A204.1 (cell line): ENCODE measurements at regions not wholly inside any gene's neighbourhood (a gene's known extent, or its start where the extent isn't known, plus 50 kb on each side); places are given as distances from the start of the nearest gene placed in this dataset.

ENCODE experiments used
- FAIRE-seq: peaks from 2 replicates; lab custom pipeline; 2012; peaks lifted over from hg19 to GRCh38; lab: Jason Lieb, UNC

- FAIRE-seq: no peak
Measured at GRCh38 chr11:19472679-19473078, 231.9 kb upstream of the E2F8 start.

DNA sequence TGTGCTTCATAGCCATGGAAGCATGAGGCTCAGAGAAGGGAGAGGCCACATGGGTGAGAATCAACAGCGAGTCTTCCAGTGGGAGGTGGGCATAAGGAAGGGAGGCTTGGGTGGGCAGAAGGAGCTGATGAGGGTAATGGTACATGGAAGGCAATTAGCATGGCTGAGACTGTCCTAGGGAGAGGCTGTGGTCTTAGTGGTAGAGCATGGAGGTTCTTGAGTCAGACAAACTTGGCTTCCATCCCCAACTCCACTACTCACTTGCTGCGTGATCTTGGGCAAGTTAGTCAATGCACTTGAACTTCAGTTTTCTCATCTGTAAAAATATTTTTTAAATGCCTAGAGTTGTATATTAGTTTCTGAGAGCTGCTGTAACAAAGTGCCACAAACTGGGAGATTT lies 227.2 kb upstream of the E2F8 start:
- no peak for FAIRE-seq

DNA sequence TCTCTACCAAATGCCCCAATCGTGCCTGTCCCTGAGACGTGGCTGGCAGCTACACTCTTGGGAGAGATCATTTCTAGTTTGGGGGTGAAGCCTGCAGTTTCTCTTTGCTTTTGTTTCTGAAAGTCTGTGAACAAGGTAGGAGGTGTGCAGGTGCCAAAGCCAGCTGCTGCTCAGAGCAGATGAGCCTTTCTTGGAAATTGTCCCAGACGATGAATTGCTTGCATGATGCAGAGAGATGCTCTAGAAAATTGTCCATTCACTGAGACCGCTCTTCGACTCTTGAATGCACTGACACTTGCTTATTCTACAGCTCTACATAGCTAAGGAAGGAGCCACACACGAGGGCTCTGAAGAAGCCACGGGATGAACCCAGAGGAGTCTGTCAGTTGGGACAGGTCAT lies 225.6 kb upstream of the E2F8 start:
- FAIRE-seq: no peak

DNA sequence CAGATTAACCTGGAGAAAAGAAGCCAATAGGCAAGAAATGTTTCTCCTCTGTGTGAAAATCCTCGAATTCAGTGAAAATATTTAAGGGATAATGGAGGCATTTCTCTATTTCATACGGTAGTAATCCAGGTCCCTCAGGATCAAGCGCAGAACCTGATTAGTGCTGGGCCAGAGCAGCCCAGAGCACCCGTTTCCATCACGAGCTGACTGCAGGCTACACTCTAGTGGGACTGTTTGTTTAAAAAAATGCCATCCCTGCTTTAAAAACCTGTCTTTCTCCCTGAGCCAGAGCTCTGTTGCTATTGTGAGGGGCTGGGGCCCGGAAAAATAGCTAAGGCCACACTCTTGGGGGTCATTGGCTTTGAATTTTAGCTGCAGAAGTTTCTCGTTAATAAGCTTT lies 223.2 kb upstream of the E2F8 start:
- FAIRE-seq: no peak

GRCh38 chr11:19460718-19461405 lies 220.1 kb upstream of the E2F8 start:
- FAIRE-seq: no peak

- no peak for FAIRE-seq
Measured at GRCh38 chr11:19459240-19459639, 218.5 kb upstream of the E2F8 start.

DNA sequence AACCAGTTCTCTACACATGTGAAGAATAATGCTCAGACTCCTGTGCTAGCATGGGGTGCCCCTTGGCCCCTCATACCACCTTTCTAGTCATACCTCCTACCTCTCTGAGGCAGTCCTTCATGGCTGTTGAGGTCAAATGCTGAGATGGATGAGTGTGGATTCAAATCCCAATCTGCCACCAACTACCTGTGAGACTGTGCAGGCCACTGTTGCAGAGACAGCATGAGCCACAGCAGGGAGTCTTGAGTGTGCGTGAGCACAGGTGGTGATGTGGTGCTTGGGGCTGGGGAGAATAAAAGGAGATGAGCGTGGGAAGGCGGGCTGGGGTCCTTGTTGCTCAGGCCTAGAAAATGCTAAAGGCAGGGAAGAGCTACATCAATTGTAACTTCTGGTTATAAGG lies 218.0 kb upstream of the E2F8 start:
- FAIRE-seq: no peak

DNA sequence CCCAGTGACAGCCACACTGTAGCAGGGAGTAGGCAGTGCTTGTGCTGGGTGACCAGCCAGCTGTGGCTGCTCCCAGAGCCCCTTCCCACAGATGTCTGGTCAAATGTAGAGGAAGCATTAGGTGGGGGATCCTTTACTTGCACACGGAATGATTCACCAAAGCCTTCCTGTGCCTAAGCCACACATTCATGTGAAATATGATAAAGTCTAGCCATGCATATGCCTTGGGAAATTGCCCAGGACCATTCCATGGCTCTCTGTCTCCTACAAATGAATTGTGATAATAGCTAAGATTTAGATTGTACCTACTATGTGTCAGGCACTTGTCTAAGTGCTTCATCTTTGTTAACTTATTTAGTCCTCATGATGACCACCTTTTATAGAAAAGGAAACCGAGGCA lies 217.5 kb upstream of the E2F8 start:
- no peak for FAIRE-seq

DNA sequence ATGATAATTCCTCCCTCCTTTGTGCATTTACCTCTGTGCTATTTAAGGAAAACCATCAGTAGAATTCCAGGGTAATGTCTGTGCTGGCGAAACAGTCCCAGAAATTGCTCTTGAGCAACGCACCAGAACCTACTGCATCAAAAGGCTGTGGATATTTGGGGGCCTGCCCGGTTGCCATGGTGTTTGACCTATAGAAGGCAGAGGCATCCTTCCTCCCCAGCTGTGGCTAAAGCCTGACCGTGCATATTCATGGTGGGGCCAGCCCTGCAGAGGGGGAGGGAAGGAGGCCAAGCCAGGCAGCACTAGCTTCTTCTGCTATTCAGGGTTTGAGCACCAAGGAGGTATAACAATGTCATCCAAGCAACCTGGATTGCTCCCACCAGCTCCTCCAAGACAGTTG lies 215.0 kb upstream of the E2F8 start:
- no peak for FAIRE-seq

- FAIRE-seq: no peak
Measured at GRCh38 chr11:19453651-19454257, 213.0 kb upstream of the E2F8 start.

DNA sequence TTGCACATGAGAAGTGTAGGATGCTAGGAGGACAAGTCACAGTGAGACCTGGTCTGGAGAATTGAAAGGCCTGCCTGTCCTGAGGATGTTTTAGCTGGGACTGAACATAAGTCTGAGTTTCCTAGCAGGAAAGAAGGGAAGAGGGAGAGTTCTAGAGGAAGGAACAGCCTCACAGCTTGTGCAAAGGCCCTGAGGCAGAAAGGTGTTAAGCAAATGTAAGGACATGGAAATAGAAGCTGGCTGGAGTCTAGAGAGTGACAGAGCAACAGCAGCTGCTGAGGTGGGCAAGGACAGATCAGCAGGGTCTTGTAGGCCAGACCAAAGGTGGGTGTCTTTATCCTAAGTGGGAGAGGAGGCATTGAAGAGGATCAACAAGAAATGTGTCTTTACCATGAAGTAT lies 210.9 kb upstream of the E2F8 start:
- FAIRE-seq: no peak

DNA sequence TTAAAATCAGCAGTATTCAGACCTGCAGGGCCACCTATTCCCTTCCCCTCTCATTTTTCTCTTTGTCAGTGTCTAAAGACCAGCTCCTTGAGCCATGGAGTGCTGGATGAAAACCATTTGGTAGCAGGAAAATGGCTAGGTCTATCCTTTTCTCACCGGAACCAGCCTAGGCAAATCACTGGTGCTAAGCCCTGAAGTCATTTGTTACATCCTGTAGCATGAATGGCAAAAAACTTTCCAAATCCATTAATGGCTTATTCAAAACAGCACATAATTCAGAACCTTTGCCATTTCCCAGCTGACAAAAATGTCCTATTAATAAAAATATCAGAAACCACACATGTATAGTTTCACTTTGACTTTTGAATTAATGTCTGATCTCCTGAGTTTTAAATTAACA lies 209.5 kb upstream of the E2F8 start:
- no peak for FAIRE-seq

DNA sequence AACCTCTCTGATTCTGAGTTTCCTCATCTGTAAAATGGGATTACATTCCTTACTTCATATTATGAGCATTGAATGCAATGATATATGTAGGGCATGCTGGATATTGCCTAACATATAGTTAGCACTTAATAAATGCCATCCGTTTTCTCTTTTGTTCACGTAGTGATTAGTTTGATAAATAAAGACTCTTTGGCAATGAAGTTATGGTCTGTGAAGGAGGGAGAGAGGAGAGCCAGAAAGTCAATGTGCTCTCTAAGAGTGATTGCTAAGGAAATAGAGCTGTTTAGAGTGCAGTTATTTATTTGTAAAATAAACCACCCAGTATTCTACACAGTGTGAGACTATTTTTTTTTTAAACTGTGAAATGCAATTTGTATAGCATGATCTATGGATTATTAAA lies 207.9 kb upstream of the E2F8 start:
- no peak for FAIRE-seq

DNA sequence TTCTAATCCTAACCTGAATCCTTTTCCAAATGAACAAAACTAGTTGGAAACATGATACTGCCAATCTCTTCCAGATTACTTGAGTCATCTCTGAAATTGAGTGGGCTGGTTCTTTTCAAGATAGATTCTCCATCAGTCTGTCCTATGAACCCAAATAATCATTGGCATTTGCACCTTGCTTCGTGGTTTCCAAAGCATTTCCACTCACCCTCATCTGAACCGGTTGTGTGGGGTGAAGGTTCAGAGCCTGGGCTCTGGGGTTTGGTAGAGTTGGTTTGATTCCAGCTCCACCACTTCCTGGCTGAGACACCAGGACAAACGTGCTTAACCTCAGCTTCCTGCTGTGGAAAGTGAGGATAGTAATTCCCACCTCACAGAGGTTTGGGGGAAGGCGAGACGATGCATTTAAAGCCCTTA lies 206.4 kb upstream of the E2F8 start:
- FAIRE-seq: no peak

DNA sequence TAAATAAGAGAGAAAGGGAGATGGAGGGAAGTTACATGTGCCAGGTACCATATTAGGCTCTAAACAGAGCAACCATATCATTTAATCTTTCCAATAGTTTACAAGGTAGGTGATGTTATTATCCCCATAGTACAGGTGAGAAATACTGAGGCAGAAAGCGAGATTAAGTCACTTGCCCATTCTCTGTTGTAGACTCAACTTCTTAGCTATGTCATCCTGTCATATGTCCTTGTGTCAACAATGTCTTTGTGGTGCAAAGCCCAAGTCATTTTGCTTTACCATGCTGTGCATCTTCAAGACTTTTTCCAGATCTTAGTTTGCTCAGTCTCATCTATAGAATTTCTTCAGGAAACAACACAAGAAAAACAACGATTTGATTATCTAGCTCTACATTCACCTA lies 205.0 kb upstream of the E2F8 start:
- no peak for FAIRE-seq

GRCh38 chr11:19444231-19444630 lies 203.5 kb upstream of the E2F8 start:
- no peak for FAIRE-seq

- FAIRE-seq: no peak
Measured at GRCh38 chr11:19442554-19442910, 201.8 kb upstream of the E2F8 start.

DNA sequence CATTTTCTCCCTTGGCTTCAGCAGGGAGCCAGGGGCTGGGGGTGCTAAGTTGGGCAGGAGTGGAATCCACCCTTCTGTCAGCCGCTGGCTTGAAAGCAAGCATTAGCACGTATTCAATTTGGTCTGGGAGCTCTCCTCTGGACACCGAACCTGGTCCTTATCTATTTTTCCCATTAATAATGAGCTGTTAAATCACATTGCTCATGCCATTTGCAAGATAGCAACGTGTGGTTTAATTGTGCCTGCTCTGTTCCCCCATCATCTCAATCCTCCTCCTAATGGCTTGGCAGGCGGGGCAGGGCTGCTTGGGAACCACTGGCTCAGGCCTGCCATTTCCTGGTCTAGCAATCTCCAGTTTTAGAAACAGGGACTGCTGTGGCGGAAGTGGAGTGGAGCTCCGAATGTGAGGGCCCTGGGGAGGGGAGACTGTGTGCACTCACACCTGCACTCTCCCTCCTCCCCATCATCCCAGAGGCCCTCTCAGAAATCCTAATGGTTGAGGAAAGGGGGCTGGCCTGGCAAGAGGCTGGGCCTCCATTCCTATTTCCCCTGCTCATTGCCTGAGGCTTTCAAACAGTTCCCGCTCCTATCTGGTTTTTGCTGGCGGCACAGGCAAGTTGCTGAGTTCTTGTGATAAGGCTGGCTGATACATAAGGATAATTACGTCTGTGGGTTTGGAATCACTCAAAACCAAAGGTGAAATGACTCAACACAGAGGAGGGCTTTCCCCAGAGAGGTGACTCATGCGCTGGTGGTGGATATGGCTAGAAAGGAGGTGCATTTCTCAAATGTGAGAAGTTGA lies 201.2 kb upstream of the E2F8 start:
- FAIRE-seq: no peak

DNA sequence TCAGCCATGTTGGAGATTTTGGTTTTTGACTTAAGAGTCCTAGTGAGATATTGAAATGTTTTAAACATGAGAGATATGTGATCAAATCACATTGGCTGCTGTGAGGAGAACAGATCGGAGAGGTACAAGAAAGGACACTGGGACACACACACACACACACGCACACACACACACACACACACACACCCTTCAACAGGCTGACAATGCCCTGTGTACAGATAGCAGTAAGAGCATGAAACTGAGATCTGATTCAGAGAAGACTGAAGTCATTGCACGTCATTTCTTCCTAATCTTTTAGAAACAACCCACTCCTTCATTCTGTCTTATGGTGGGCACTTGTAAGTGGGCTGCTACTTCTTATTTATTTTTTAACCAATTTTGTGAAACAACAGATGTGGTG lies 200.5 kb upstream of the E2F8 start:
- no peak for FAIRE-seq

DNA sequence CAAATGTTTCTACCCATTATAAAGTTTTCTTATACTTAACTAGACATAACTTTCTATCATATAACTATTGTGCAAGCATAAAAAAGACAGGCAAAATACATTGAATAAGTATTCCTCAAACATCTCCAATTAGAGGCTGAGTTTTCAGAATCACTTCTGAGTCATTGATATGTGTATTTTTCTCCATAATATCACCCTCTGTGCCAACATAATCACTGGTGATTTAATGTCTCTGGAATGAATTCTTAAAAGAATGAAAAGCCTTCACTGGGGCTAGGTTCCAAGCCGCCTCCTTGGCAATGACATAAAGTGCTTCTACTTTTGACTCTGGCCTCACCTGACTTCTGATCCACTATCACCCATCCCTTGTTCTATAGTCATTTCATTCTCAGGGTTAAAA lies 197.0 kb upstream of the E2F8 start:
- no peak for FAIRE-seq

DNA sequence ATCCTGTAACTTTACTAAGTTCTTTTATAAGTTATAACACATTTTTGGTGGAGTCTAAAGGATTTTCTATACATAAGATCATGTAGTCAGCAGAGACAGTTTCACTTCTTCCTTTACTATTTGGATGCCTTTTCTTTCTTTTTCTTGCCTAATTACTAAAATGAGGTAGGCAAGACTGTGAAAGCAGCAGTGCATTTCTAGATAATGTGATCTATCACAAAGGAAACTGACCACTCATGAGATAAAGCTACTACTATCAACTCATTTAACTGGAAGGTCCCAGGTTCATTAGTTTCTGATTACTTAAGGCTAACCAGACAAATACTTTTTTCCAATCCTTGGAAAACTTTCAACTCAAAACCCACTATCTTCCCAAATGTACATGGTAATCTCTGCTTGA lies 196.2 kb upstream of the E2F8 start:
- no peak for FAIRE-seq

- FAIRE-seq: no peak
Measured at GRCh38 chr11:19435306-19435989, 194.7 kb upstream of the E2F8 start.

DNA sequence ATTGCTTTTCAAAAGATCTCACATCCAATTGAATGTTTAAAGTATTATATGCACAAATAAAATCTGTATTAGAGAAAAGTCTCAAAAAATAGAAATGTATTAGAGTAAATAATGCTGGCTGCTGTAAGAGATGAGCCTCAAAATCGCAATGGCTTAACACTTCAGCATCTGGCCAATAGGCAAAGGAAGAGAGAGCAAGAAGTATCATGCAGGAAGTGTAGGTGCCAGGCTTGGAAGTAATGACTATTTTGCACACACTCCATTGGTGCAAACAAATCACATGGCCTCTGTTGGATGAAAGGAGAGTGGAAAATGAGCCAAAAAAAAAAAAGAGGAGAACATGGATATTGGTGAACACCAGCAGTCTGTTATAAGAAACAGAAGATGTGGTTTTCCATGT lies 193.0 kb upstream of the E2F8 start:
- FAIRE-seq: no peak
